ENCODE measurements at regions not wholly inside any gene's neighbourhood (a gene's known extent, or its start where the extent isn't known, plus 50 kb on each side); places are given as distances from the start of the nearest gene placed in this dataset.

- no peak overlapping the region for H2BK15ac ChIP-seq (ENCODE audit: low read length)
- H4K5ac ChIP-seq (ENCODE audit: insufficient read length, low read depth, low read length), result no peak overlapping the region
- no peak overlapping the region for H2BK12ac ChIP-seq (ENCODE audit: low read depth, low read length)
- FAIRE-seq (no peak), DNase-seq (ENCODE audit: low read depth in 1 of 2, low spot score in 2 of 2) (no peak)
- H3K14ac ChIP-seq (ENCODE audit: insufficient read length), result no peak overlapping the region
- no peak overlapping the region for H2BK20ac ChIP-seq (ENCODE audit: low read length)
- no peak overlapping the region for H3K56ac ChIP-seq (replicated peaks; ENCODE audit: insufficient read length, low read depth, low read length)
- H3K79me2 ChIP-seq (ENCODE audit: control insufficient read depth in 1 of 2, insufficient read depth in 2 of 2, low read length in 2 of 2), result no peaks in the 10 kb centered on the region
- H3K23ac ChIP-seq (ENCODE audit: insufficient read length), result no peak overlapping the region
- no peak overlapping the region for H3K9ac ChIP-seq (replicated peaks in 1 of 4; ENCODE audit: extremely low read depth in 1 of 4, low read depth in 3 of 4, low read length in 3 of 4)
- H3K9me3 ChIP-seq (ENCODE audit: insufficient read depth in 2 of 2, low read depth in 1 of 2, low read length in 1 of 2), result 0 out of 4 replicates have a peak, but pooled peaks cover 0 to under 1% of the 10 kb centered on the region in 2 experiments
- no peaks in the 10 kb centered on the region for H4K20me1 ChIP-seq (replicated peaks in 1 of 2; ENCODE audit: control insufficient read depth in 1 of 2, insufficient read depth in 2 of 2, low read length in 2 of 2)
- CTCF ChIA-PET (ENCODE audit: partially characterized antibody), result interaction anchor here (1.1 to 1.3 kb wide), 2 partner anchors 10 to 19 kb away, joined by 3 to 5 read pairs; no protein-coding TSS in a partner anchor
- WGBS, 2 experiments (ENCODE audit: extremely low coverage in 1 of 2, insufficient coverage in 1 of 2, insufficient read length in 1 of 2, insufficient replicate concordance in 2 of 2, low coverage in 1 of 2, low lambda C conversion rate in 2 of 2, missing lambda C conversion rate in 1 of 2), result 97% methylated on average over 5 of the region's 5 CpGs; no CpG with 5 or more reads in 1 of the 2 experiments
- no peaks in the 10 kb centered on the region for H3K36me3 ChIP-seq (ENCODE audit: control insufficient read depth in 2 of 4, insufficient read depth in 4 of 4, low read length in 3 of 4)
- no peaks in the 10 kb centered on the region; the same call in 1 of the 2 replicates for H3K23me2 ChIP-seq (ENCODE audit: low read depth, low read length)
- H3K18ac ChIP-seq (ENCODE audit: extremely low read depth, low read length), result no peak overlapping the region
- no peak overlapping the region for H3K27ac ChIP-seq (ENCODE audit: low read depth, low read length)
- H4K91ac ChIP-seq (replicated peaks; ENCODE audit: insufficient read length, low read length), result no peak overlapping the region
- no peak overlapping the region for H2AK5ac ChIP-seq (ENCODE audit: low read depth, low read length)
- POLR2A ChIA-PET (ENCODE audit: partially characterized antibody), result no interaction called here
- H4K8ac ChIP-seq (ENCODE audit: extremely low read depth, insufficient read depth, low read length), result no peak overlapping the region
- no peaks in the 10 kb centered on the region for H3K79me1 ChIP-seq (ENCODE audit: low read depth, low read length)
- H3K4me1 ChIP-seq (replicated peaks in 1 of 4; ENCODE audit: control insufficient read depth in 3 of 4, insufficient read depth in 4 of 4, low read length in 3 of 4), result no peaks in the 10 kb centered on the region
- H2BK120ac ChIP-seq (replicated peaks; ENCODE audit: low read depth, low read length), result no peak overlapping the region
- no peak overlapping the region for H3K4ac ChIP-seq (replicated peaks; ENCODE audit: insufficient read length, low read depth, low read length)
- H3K4me2 ChIP-seq (ENCODE audit: insufficient read depth in 1 of 2, low read depth in 2 of 2, low read length in 2 of 2), result no peak overlapping the region
- no peaks in the 10 kb centered on the region for H3K27me3 ChIP-seq (replicated peaks in 1 of 4; ENCODE audit: control insufficient read depth in 3 of 4, extremely low read depth in 1 of 4, insufficient read depth in 3 of 4, low read length in 3 of 4)
- no peak overlapping the region for H2AFZ ChIP-seq (ENCODE audit: low read length)
- H2BK5ac ChIP-seq (ENCODE audit: low read depth, low read length), result no peak overlapping the region
- H3K4me3 ChIP-seq (ENCODE audit: extremely low read depth in 1 of 4, insufficient read depth in 2 of 4, low read depth in 3 of 4, low read length in 4 of 4), result no peak overlapping the region
- TF ChIP-seq PHF8 (conservative IDR thresholded peaks at IDR 0.05; ENCODE audit: low read depth, low read length), result no peak
These were observed 270.3 kb downstream of the TXNL1 start for GRCh38 chr18:56368066-56368465.

Data from H1 (cell line).